ENCODE measurements at regions not wholly inside any gene's neighbourhood (a gene's known extent, or its start where the extent isn't known, plus 50 kb on each side); places are given as distances from the start of the nearest gene placed in this dataset.

DNA sequence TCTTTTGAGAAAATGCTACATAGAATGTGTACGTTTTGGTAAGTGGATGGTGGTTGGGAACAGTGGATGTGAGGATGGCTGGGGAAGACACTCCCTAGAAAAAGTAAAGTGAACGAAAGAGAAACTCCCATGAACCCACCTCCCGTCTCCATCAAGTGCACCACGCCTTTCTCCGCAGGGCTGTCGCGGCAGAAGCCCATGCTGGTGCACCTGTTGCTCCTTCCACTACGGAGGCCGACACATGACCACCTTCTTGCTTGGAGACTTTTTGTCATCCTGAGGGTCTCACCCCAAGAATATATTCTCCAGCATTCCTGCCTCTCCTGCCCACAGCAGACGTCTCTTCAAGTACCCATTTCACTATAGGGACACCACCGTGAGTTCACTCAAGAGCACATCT, 630.4 kb upstream of the PFKP start:
- no peaks in the 10 kb centered on the region for H4K20me1 ChIP-seq (replicated peaks; ENCODE audit: insufficient read depth)
- H3K27me3 Mint-ChIP-seq (ENCODE audit: insufficient read depth, low read depth, poor library complexity) = peaks cover 4% of the 10 kb centered on the region
- no peaks in the 10 kb centered on the region for H3K36me3 ChIP-seq (ENCODE audit: insufficient read depth)
- H3K27ac ChIP-seq (ENCODE audit: low read depth) = no peak overlapping the region
- no peaks in the 10 kb centered on the region for H3K27me3 ChIP-seq (ENCODE audit: insufficient read depth)
- H3K9me2 ChIP-seq (ENCODE audit: insufficient read depth) = peaks cover 5% of the 10 kb centered on the region; the same call in 1 of the 2 replicates
- H3K4me2 ChIP-seq = no peak overlapping the region
- H3K27ac Mint-ChIP-seq = no peak overlapping the region
- peaks cover 15% of the 10 kb centered on the region for H3K9me3 Mint-ChIP-seq
- no peaks in the 10 kb centered on the region for H3F3A ChIP-seq (replicated peaks; ENCODE audit: low read depth)
- ATAC-seq = no peak
- H3K36me3 Mint-ChIP-seq (ENCODE audit: low read depth) = peaks cover 11% of the 10 kb centered on the region; the same call in 2 of the 3 replicates
- H3K79me2 ChIP-seq (replicated peaks; ENCODE audit: insufficient read depth) = no peaks in the 10 kb centered on the region
- no peak overlapping the region for H3K4me3 ChIP-seq
- no peaks in the 10 kb centered on the region for H3K4me1 ChIP-seq (ENCODE audit: insufficient read depth)
- no peak for TF ChIP-seq STAT1 (IDR thresholded peaks at IDR 0.05; ENCODE audit: unreplicated experiment)
- TF ChIP-seq EZH2 (IDR thresholded peaks at IDR 0.05; ENCODE audit: low read depth, unreplicated experiment) = no peak
- TF ChIP-seq, protein P1, sequence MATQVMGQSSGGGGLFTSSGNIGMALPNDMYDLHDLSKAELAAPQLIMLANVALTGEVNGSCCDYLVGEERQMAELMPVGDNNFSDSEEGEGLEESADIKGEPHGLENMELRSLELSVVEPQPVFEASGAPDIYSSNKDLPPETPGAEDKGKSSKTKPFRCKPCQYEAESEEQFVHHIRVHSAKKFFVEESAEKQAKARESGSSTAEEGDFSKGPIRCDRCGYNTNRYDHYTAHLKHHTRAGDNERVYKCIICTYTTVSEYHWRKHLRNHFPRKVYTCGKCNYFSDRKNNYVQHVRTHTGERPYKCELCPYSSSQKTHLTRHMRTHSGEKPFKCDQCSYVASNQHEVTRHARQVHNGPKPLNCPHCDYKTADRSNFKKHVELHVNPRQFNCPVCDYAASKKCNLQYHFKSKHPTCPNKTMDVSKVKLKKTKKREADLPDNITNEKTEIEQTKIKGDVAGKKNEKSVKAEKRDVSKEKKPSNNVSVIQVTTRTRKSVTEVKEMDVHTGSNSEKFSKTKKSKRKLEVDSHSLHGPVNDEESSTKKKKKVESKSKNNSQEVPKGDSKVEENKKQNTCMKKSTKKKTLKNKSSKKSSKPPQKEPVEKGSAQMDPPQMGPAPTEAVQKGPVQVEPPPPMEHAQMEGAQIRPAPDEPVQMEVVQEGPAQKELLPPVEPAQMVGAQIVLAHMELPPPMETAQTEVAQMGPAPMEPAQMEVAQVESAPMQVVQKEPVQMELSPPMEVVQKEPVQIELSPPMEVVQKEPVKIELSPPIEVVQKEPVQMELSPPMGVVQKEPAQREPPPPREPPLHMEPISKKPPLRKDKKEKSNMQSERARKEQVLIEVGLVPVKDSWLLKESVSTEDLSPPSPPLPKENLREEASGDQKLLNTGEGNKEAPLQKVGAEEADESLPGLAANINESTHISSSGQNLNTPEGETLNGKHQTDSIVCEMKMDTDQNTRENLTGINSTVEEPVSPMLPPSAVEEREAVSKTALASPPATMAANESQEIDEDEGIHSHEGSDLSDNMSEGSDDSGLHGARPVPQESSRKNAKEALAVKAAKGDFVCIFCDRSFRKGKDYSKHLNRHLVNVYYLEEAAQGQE (IDR thresholded peaks at IDR 0.05; ENCODE audit: unreplicated experiment) = no peak
- no peak for TF ChIP-seq CREB1 (CRISPR knock-in tag; IDR thresholded peaks at IDR 0.05; ENCODE audit: low read depth)
- no peak for TF ChIP-seq ZNF331 (CRISPR knock-in tag; IDR thresholded peaks at IDR 0.05; ENCODE audit: low read depth)
- TF ChIP-seq, protein P2, sequence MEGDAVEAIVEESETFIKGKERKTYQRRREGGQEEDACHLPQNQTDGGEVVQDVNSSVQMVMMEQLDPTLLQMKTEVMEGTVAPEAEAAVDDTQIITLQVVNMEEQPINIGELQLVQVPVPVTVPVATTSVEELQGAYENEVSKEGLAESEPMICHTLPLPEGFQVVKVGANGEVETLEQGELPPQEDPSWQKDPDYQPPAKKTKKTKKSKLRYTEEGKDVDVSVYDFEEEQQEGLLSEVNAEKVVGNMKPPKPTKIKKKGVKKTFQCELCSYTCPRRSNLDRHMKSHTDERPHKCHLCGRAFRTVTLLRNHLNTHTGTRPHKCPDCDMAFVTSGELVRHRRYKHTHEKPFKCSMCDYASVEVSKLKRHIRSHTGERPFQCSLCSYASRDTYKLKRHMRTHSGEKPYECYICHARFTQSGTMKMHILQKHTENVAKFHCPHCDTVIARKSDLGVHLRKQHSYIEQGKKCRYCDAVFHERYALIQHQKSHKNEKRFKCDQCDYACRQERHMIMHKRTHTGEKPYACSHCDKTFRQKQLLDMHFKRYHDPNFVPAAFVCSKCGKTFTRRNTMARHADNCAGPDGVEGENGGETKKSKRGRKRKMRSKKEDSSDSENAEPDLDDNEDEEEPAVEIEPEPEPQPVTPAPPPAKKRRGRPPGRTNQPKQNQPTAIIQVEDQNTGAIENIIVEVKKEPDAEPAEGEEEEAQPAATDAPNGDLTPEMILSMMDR (conservative IDR thresholded peaks at IDR 0.05; ENCODE audit: low read depth in 2 of 2) = no peak
- TF ChIP-seq POLR2AphosphoS5 (IDR thresholded peaks at IDR 0.05; ENCODE audit: low read depth) = no peak
- TF ChIP-seq, protein P3, sequence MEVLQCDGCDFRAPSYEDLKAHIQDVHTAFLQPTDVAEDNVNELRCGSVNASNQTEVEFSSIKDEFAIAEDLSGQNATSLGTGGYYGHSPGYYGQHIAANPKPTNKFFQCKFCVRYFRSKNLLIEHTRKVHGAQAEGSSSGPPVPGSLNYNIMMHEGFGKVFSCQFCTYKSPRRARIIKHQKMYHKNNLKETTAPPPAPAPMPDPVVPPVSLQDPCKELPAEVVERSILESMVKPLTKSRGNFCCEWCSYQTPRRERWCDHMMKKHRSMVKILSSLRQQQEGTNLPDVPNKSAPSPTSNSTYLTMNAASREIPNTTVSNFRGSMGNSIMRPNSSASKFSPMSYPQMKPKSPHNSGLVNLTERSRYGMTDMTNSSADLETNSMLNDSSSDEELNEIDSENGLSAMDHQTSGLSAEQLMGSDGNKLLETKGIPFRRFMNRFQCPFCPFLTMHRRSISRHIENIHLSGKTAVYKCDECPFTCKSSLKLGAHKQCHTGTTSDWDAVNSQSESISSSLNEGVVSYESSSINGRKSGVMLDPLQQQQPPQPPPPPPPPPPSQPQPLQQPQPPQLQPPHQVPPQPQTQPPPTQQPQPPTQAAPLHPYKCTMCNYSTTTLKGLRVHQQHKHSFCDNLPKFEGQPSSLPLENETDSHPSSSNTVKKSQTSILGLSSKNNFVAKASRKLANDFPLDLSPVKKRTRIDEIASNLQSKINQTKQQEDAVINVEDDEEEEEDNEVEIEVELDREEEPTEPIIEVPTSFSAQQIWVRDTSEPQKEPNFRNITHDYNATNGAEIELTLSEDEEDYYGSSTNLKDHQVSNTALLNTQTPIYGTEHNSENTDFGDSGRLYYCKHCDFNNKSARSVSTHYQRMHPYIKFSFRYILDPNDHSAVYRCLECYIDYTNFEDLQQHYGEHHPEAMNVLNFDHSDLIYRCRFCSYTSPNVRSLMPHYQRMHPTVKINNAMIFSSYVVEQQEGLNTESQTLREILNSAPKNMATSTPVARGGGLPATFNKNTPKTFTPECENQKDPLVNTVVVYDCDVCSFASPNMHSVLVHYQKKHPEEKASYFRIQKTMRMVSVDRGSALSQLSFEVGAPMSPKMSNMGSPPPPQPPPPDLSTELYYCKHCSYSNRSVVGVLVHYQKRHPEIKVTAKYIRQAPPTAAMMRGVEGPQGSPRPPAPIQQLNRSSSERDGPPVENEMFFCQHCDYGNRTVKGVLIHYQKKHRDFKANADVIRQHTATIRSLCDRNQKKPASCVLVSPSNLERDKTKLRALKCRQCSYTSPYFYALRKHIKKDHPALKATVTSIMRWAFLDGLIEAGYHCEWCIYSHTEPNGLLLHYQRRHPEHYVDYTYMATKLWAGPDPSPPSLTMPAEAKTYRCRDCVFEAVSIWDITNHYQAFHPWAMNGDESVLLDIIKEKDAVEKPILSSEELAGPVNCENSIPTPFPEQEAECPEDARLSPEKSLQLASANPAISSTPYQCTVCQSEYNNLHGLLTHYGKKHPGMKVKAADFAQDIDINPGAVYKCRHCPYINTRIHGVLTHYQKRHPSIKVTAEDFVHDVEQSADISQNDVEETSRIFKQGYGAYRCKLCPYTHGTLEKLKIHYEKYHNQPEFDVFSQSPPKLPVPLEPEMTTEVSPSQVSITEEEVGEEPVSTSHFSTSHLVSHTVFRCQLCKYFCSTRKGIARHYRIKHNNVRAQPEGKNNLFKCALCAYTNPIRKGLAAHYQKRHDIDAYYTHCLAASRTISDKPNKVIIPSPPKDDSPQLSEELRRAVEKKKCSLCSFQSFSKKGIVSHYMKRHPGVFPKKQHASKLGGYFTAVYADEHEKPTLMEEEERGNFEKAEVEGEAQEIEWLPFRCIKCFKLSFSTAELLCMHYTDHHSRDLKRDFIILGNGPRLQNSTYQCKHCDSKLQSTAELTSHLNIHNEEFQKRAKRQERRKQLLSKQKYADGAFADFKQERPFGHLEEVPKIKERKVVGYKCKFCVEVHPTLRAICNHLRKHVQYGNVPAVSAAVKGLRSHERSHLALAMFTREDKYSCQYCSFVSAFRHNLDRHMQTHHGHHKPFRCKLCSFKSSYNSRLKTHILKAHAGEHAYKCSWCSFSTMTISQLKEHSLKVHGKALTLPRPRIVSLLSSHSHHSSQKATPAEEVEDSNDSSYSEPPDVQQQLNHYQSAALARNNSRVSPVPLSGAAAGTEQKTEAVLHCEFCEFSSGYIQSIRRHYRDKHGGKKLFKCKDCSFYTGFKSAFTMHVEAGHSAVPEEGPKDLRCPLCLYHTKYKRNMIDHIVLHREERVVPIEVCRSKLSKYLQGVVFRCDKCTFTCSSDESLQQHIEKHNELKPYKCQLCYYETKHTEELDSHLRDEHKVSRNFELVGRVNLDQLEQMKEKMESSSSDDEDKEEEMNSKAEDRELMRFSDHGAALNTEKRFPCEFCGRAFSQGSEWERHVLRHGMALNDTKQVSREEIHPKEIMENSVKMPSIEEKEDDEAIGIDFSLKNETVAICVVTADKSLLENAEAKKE (CRISPR knock-in tag; IDR thresholded peaks at IDR 0.05) = no peak
- no peak for TF ChIP-seq JUNB (IDR thresholded peaks at IDR 0.05; ENCODE audit: unreplicated experiment)
- TF ChIP-seq NANOG (IDR thresholded peaks at IDR 0.05; ENCODE audit: borderline replicate concordance) = no peak
- TF ChIP-seq EZH2phosphoT487 (IDR thresholded peaks at IDR 0.05; ENCODE audit: unreplicated experiment) = no peak
- no peak for TF ChIP-seq ZNF114 (CRISPR knock-in tag; IDR thresholded peaks at IDR 0.05)
- TF ChIP-seq, protein P4, sequence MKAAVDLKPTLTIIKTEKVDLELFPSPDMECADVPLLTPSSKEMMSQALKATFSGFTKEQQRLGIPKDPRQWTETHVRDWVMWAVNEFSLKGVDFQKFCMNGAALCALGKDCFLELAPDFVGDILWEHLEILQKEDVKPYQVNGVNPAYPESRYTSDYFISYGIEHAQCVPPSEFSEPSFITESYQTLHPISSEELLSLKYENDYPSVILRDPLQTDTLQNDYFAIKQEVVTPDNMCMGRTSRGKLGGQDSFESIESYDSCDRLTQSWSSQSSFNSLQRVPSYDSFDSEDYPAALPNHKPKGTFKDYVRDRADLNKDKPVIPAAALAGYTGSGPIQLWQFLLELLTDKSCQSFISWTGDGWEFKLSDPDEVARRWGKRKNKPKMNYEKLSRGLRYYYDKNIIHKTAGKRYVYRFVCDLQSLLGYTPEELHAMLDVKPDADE (IDR thresholded peaks at IDR 0.05) = no peak
- DNase-seq (ENCODE audit: low spot score) = no peak
- H3K4me3 Mint-ChIP-seq = no peak overlapping the region
- no peaks in the 10 kb centered on the region for H3K4me1 Mint-ChIP-seq
- H2AFZ ChIP-seq = no peak overlapping the region
